Activated CD4-positive, alpha-beta T cell treated with anti-CD3 and anti-CD28 coated beads, Interleukin-2, Interleukin-4, amounts not matched to agents 100 ng/mL and 50 ng/mL, durations not matched to agents 16 hours and 8 hours (primary cell): ENCODE measurements at regions not wholly inside any gene's neighbourhood (a gene's known extent, or its start where the extent isn't known, plus 50 kb on each side); places are given as distances from the start of the nearest gene placed in this dataset.
A peak's percentile ranks its signal among the peaks of the same experiment; 100 is the strongest.
"Not testable (repeated sequence)": the region's sequence is repeated elsewhere in the genome, so short reads cannot be mapped to it uniquely, and the experiment has no call there.

Source experiments
- DNase-seq: peaks from one replicate; pipeline ENCODE4 v3.0.0-alpha.2; 2020; ENCODE audit warnings: low spot score

GRCh38 chr14:57150449-57150848 lies 118.3 kb downstream of the EXOC5 start:
- no peak for DNase-seq

GRCh38 chr14:57139173-57139572 lies 129.5 kb downstream of the EXOC5 start:
- DNase-seq = no peak

DNA sequence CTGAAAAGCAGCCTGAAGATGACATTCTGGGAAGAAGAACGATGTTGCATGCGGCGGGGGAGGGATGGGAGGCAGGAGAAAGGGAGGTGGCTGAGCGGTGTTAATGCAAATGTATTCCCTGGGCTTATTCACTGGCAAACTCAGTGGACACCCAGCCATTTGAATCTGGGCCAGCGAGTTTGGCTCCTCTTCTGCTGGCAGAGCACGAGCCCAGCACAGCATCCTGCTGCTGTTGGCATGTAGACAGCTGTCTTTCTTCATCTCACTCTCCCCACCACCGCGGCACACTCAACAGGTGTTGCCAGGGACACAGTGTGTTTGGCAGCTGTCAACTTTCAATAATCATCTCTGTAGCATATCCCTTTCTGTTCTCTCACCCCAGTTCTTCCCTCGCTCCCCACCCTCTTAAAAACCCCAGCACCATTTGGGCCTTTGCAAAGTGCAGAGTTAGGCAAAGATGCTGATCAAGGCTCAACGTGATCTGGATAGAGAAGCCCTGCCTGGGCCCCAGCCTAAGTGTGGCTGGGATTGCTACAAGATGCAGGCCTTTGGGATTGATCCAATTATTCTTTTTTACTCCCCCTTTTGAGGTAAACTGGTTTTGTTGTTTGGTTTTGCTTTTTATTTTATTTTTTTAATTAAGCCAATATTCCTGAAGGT lies 131.9 kb downstream of the EXOC5 start:
- no peak for DNase-seq

DNA sequence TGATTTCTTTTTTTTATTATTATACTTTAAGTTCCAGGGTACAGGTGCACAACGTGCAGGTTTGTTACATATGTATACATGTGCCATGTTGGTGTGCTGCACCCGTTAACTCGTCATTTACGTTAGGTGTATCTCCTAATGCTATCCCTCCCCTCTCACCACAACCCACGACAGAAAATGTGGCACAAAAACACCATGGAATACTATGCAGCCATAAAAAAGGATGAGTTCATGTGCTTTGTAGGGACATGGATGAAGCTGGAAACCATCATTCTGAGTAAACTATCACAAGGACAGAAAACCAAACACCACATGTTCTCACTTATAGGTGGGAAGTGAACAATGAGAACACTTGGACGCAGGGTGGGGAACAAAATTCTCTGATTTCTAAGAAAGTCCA lies 140.9 kb downstream of the EXOC5 start:
- DNase-seq = not testable (repeated sequence)

GRCh38 chr14:57122129-57122528 lies 146.6 kb downstream of the EXOC5 start:
- no peak for DNase-seq

GRCh38 chr14:57112072-57112807 lies 156.5 kb downstream of the EXOC5 start:
- DNase-seq = not testable (repeated sequence)

DNA sequence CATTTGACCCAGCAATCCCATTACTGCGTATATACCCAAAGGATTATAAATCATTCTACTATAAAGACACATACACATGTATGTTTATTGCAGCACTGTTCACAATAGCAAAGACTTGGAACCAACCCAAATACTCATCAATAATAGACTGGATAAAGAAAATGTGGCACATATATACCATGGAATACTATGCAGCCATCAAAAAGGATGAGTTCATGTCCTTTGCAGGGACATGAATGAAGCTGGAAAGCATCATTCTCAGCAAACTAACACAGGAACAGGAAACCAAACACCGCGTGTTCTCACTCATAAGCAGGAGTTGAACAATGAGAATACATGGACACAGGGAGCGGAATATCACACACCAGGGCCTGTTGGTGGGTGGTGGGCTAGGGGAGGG lies 158.3 kb downstream of the EXOC5 start:
- not testable (repeated sequence) for DNase-seq

DNA sequence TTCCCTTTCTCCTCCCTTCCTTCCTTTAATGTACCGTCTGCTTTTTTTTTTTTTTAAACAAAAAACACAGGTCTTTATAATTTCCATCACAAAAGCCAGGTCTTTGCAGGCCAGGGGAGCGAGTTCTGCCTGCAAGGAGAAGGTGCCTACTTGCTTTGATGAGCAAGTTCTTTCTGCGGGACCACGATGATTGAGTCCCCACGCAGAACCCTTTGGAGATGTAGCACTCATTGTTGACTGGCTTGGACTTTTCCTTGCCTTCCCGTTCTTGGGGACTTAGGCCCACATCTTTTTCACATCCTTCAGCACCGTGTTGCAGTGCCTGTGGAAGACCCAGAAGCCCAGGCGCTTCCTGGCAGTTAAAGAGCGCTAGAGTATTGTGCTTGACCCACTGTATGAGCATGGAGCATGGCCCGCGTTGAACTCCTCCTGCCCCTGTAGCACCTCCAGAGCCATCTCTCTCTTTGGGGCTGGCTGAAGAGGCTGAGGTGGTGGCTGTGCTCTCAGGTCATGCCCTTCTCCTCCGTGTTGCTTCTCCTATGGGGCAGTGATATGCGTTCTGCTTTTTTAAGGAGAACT lies 177.6 kb downstream of the EXOC5 start:
- no peak for DNase-seq

GRCh38 chr14:57089901-57090300 lies 178.8 kb downstream of the EXOC5 start:
- DNase-seq = no peak

- DNase-seq = no peak
Observed at GRCh38 chr14:57087841-57088240, 180.9 kb downstream of the EXOC5 start.

DNA sequence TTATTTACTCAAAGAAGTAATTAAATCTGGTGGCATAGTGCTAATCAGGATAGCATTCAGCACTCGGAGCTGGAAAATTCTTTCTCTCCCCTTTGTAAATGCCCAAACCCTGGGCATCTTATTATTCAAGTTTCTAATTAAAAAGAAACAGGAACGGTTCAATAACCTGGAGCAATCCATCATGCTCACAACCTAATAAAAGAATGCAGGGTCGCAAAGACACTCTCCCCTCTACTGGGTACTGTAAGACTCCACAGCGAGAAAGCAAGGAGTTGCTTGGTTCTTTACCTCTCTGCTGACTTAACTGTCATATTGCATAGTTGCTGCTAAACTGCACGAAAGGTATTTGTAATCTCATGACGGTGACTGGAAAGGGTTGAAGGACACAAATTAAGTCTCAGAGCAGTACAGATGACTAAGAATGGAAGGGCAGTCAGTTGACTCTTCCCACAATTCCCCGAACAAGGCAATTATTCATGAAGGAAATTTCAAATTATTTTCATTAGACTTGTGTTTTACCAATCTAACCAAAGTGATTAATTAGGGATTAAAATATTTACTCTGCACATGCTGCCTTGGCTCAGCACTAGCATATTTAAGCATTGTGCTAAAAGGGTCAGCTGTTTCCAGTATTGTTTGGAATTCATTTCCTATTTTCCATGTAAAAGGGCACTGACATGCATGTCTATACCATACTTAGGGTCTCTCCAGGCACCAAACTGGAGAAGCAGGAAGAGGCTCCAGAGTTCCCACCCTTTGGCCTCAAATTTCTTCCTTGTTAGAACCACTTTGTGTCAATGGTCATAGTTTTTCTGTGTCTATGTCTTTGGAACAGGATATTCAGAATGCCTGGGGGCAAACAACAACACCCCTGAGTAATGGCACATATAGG lies 182.2 kb downstream of the EXOC5 start:
- DNase-seq = no peak

DNA sequence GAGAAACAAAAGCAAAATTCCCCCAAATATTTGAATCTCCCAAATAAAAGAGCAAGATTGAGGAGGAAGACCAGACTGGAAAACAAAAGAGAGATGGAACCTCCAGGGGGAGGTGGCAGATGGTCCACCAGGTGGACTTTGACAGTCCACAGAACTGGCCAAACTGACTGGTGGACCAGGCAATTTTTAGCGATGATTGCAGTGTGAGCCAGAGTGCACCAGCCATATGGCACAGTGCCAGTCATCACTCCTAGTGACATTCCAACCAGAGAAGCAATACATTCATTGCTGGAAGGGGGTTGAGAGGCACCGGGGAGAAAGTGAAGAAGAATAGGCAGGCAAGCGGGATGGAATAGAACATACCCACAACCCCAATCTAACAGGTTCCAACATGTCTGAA lies 182.9 kb downstream of the EXOC5 start:
- no peak for DNase-seq

- DNase-seq = no peak
Observed at GRCh38 chr14:57085043-57085442, 183.7 kb downstream of the EXOC5 start.

- no peak for DNase-seq
Observed at GRCh38 chr14:57080691-57081090, 188.0 kb downstream of the EXOC5 start.

DNA sequence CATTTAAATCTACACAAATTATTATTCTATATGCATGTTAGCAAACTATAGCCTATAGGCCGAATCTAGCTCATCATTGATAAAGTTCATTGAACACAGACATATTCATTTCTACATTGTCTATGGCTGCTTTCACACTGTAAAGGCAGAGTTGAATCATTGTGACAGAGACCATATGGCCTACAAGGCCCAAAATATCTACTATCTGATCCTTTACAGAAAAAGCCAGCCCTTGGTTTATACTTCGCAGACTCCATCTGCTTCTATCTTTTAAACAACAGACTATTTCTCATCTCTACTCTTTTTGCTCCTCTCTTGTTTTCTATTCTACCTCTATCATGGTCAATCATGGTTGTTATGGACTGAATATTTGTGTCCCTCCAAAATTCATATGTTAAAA lies 190.7 kb downstream of the EXOC5 start:
- no peak for DNase-seq

DNA sequence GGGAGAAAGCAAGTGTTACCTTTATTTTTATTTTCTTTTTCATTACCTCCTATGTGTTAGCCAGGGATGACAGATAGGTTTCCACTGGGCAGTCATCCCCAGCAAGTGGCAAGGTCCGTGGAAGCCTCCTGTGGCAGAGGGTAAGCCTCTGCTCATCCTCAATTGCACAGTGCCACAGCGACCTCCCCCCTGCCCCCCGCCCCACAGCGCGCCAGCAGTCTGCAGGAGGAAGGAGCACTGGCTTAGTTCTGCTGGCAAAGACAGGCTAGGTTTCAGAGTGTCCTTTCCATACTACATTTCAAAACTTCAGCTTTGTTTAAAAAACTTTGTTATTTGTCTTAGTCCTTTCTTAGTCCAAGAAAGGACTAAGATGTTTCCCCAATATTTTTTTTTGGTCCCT lies 194.7 kb downstream of the EXOC5 start:
- no peak for DNase-seq

DNA sequence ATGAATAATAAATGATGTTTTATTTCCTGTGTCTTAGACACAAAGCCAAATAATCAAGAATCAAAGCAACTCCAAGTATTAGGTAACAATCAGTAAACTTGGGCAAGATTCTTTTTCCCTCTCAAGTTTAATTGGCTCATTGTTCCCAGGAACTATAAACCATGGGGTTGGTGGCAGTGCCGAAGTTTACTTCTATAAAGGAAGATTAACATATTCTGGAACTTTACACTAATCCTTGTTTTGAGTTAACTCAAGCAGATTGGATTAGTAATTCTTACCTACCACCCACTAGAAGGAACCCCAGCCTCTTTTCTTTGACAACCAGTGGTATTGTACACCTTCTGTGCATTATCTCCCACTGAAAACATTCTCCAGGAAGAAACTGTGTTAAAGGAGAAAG lies 197.1 kb downstream of the EXOC5 start:
- DNase-seq = no peak

- DNase-seq = no peak
Observed at GRCh38 chr14:57069702-57070101, 199.0 kb downstream of the EXOC5 start.

GRCh38 chr14:57068511-57068910 lies 200.2 kb downstream of the EXOC5 start:
- DNase-seq = no peak

GRCh38 chr14:57066887-57067513 lies 201.7 kb downstream of the EXOC5 start:
- DNase-seq = peak; percentile 51

DNA sequence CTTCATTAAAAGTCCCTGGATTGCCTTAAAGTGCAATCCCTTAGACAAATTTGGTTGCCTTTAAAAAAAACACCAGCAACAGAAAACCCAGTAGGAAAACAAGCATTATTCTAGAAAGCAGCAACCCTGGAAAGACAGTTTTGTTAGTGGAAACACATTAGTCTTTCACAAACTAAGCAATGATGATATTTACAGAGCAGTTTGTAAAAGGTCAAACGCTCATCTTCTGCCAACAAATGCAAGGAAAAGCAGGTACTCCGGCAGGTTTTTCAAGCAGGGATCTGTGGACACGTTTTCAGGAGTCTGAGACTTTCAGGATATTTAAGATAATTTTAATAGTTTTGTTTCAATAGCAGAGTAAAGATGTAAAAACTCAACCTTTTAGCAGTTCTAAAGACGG lies 202.2 kb downstream of the EXOC5 start:
- DNase-seq = no peak
